Colonic mucosa (tissue), 4 donors: ENCODE measurements at regions not wholly inside any gene's neighbourhood (a gene's known extent, or its start where the extent isn't known, plus 50 kb on each side); places are given as distances from the start of the nearest gene placed in this dataset.

Experiments used
- DNase-seq: peaks from one replicate; pipeline ENCODE4 v3.0.0-alpha.2; 2020
- H3K27ac ChIP-seq: fragments of 200-600 bp; one replicate; pipeline ENCODE4 v1.8.0; 2021
- H3K27me3 ChIP-seq: fragments of 200-600 bp; one replicate; pipeline ENCODE4 v1.8.0; 2021
- H3K36me3 ChIP-seq: fragments of 200-600 bp; one replicate; pipeline ENCODE4 v1.8.0; 2021
- H3K4me1 ChIP-seq: fragments of 200-600 bp; one replicate; pipeline ENCODE4 v1.8.0; 2021; ENCODE audit warnings: mild to moderate bottlenecking
- H3K4me3 ChIP-seq: fragments of 200-600 bp; one replicate; pipeline ENCODE4 v1.8.0; 2021
- H3K9ac ChIP-seq, 2 donors: one replicate each; pipeline ENCODE4 v1.7.0; 2013; ENCODE audit warnings: control low read depth in 2 of 2, low read depth in 2 of 2, low read length in 2 of 2
- H3K9me3 ChIP-seq: fragments of 200-600 bp; one replicate; pipeline ENCODE4 v1.8.0; 2021
- intact Hi-C: fragments of 100-400 bp; cut with DNase I; formaldehyde crosslinking; loops from one replicate; pipeline ENCODE4 v1.14.1; 2022
- TF ChIP-seq, protein P1 (sequence below): fragments of 200-600 bp; IDR thresholded peaks from one replicate; pipeline ENCODE4 v1.8.0; 2022; ENCODE audit warnings: antibody characterized with exemption, mild to moderate bottlenecking
- donor health status: healthy.
- donor health status: DM: no; HTN: no; CAD: no.
- donor health status: DM: no; HTN: no; CAD: no.

DNA sequence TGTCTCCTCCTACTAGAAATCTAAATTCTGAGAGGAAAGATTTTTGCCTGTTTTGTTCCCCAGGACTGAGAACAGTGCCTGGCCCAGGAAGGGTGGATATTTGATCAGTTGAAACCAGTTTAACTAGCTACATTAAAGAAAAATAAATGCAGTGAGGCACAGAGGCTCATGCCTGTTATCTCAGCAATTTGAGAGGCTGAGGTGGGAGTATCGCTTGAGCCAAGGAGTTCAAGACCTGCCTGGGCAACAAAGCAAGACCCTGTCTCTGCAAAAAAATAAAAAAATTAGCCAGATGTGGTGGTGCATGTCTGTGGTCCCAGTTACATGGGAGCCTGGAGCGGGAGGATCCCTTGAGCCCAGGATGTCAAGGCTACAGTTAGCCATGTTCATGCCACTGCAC lies 104.8 kb upstream of the CPEB4 start:
- no peak for DNase-seq
- no peaks in the 10 kb centered on the region for H3K27me3 ChIP-seq
- H3K9ac ChIP-seq: no peak overlapping the region
- no peak overlapping the region for H3K27ac ChIP-seq
- H3K4me3 ChIP-seq: no peak overlapping the region
- H3K36me3 ChIP-seq: no peaks in the 10 kb centered on the region
- intact Hi-C loops: no loop called here
- TF ChIP-seq, protein P1, sequence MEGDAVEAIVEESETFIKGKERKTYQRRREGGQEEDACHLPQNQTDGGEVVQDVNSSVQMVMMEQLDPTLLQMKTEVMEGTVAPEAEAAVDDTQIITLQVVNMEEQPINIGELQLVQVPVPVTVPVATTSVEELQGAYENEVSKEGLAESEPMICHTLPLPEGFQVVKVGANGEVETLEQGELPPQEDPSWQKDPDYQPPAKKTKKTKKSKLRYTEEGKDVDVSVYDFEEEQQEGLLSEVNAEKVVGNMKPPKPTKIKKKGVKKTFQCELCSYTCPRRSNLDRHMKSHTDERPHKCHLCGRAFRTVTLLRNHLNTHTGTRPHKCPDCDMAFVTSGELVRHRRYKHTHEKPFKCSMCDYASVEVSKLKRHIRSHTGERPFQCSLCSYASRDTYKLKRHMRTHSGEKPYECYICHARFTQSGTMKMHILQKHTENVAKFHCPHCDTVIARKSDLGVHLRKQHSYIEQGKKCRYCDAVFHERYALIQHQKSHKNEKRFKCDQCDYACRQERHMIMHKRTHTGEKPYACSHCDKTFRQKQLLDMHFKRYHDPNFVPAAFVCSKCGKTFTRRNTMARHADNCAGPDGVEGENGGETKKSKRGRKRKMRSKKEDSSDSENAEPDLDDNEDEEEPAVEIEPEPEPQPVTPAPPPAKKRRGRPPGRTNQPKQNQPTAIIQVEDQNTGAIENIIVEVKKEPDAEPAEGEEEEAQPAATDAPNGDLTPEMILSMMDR: no peak
- H3K9me3 ChIP-seq: no peaks in the 10 kb centered on the region
- no peaks in the 10 kb centered on the region for H3K4me1 ChIP-seq

DNA sequence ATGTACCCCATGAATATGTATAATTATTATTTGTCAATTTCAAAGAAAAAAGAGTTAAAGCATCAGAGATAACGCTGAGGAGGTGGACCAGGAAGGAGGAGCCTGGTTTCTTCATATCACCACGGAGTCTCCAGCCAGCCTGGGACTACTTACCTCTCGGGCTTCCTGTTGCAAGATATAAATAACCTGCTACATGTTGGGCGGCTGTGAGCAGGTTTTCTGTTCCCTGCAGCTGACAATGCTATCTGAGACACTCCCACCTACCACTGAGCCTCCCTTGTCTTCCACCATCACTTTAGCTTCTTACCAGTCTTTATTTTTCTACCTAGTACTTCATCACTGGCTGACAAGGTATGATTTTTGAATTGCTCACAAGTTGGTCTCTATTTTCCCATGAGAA lies 102.7 kb upstream of the CPEB4 start:
- DNase-seq: no peak
- Histone ChIP-seq H3K4me3 (no peak overlapping the region), H3K27ac (no peak overlapping the region), H3K4me1 (no peaks in the 10 kb centered on the region), H3K9ac (no peak overlapping the region), H3K36me3 (no peaks in the 10 kb centered on the region), H3K9me3 (no peaks in the 10 kb centered on the region), H3K27me3 (no peaks in the 10 kb centered on the region)
- TF ChIP-seq, protein P1: no peak
- intact Hi-C loops: no loop called here

DNA sequence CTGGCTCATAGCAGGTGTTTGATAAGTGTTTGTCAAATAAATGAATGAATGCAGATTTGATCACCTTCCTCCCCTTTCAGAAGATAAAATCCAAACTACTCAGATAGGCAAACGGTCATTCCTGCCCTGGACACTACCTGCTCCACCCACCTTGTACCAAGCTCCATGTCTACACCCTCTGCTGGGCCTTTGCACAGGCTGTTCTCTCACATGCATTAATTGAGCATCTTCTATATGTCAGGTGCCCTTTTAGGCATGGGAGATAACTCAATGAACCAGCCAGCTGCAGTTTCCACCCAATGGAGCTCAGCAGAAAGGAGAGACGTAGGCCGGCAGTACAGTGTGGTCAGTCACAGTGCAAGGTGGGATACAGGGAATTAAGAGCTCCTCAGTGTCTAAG lies 102.3 kb upstream of the CPEB4 start:
- Histone ChIP-seq H3K27ac (no peak overlapping the region), H3K4me3 (no peak overlapping the region), H3K9ac (no peak overlapping the region), H3K36me3 (no peaks in the 10 kb centered on the region), H3K9me3 (no peaks in the 10 kb centered on the region), H3K27me3 (no peaks in the 10 kb centered on the region), H3K4me1 (no peaks in the 10 kb centered on the region)
- intact Hi-C loops: no loop called here
- DNase-seq: no peak
- TF ChIP-seq, protein P1: no peak

DNA sequence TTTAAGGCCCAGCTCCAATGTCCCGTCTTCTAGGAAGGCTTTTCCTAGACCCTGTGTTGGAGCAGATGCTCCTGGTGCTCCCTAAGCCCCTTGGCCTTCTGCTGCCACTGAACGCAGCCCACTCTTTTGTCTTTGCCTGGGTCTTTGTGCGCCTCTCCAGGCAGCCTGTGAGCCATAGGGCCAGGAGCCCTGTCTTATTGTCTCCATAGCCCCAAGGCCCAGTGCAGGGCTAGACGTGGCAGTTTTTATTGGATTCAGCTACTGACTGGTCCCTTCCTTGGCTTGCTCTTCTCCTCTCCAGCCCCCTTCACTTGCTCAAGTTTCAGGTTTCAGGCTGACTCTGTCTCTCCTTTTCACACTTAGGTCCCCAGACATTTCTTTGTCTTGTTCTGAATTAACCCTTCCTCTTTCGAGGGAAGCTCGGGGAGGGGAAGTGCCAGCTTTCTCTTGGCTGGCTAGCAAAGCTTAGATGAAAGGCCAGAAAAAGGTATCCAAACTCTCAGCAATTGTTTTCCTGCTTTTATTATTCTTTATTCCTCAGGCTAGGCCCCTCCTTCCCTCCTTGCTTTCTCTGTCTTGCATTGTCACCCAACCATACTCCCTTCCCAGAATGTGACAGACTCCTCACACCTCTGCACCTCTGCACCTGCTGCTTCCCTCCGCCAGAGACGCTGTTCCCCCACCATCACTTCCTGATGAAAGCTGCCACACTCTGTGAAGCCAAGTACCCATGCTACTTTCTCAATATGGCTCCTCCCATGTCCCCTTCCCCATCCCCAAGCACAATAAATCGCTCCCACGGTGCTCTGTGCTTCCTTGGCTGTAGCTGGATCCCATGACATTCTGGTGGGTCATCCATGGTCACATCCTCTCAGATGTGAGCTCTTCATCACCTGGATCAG lies 101.6 kb upstream of the CPEB4 start:
- intact Hi-C loops: no loop called here
- H3K27me3 ChIP-seq: no peaks in the 10 kb centered on the region
- no peak for DNase-seq

DNA sequence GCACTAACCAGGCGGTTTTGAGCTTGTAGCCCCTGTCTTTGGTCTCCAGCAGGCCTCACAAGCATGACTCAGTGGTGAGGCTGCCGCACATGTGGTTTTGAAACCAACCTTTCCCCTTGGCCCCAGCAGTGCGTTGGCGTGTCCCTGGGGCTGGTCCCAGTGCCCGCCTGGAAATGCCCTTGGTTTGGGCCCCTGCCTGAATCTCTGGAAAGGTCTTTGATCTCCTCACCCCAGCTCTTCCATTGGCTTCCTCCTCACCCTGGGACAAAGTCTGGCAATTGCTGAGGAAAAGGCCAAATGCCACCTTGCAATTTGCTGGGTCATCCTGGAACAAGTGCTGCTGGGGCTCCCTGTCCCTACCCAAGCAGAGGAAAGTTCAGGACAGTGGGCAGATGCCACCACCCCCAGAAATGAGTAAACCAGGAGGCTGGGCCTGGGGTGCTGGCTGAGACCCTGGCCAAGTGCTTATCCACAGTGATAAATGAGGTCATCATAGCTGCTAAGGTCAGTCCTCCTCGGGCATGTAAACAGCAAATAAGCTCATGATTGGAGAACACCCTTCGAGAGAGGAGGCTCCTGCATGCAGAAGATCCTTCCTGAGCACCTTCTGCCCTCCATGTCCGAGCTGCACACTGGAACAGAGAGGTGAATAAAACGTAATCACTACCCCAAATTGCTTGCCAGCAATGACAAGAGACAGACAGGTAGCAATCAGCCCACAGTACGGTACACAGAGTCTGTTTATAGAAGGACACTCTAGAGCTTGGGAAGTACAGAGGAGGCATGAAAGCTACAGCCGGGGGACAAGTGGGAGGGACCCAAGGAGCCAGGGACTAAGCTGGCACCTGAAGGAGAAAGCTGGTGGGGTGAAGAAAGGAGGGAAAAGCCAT lies 98.9 kb upstream of the CPEB4 start:
- no peak overlapping the region for H3K27ac ChIP-seq
- intact Hi-C loops: no loop called here
- no peaks in the 10 kb centered on the region for H3K4me1 ChIP-seq
- no peak overlapping the region for H3K9ac ChIP-seq
- H3K9me3 ChIP-seq: no peaks in the 10 kb centered on the region
- TF ChIP-seq, protein P1: no peak
- DNase-seq: no peak
- H3K27me3 ChIP-seq: no peaks in the 10 kb centered on the region
- H3K36me3 ChIP-seq: no peaks in the 10 kb centered on the region
- no peak overlapping the region for H3K4me3 ChIP-seq

More for the DNA sequence above, 101.6 kb upstream of the CPEB4 start:
- TF ChIP-seq, protein P1: no peak
- Histone ChIP-seq H3K27ac (no peak overlapping the region), H3K4me1 (no peaks in the 10 kb centered on the region), H3K36me3 (no peaks in the 10 kb centered on the region), H3K9me3 (no peaks in the 10 kb centered on the region), H3K9ac (no peak overlapping the region), H3K4me3 (no peak overlapping the region)
